HG03159 (cell line): ENCODE measurements at regions not wholly inside any gene's neighbourhood (a gene's known extent, or its start where the extent isn't known, plus 50 kb on each side); places are given as distances from the start of the nearest gene placed in this dataset.

Experiments used
- ATAC-seq: cut with Tn5 transposase; IDR thresholded peaks from one replicate; pipeline ENCODE4 v1.9.1; 2021; ENCODE audit warnings: mild to moderate bottlenecking, moderate library complexity; ENCODE audit not compliant: unreplicated experiment

- no peak for ATAC-seq
Observed at GRCh38 chr1:209455661-209456358, 127.7 kb upstream of the CAMK1G start.

- ATAC-seq = no peak
Observed at GRCh38 chr1:209456878-209457277, 126.6 kb upstream of the CAMK1G start.

GRCh38 chr1:209457401-209458125 lies 126.0 kb upstream of the CAMK1G start:
- ATAC-seq = no peak

DNA sequence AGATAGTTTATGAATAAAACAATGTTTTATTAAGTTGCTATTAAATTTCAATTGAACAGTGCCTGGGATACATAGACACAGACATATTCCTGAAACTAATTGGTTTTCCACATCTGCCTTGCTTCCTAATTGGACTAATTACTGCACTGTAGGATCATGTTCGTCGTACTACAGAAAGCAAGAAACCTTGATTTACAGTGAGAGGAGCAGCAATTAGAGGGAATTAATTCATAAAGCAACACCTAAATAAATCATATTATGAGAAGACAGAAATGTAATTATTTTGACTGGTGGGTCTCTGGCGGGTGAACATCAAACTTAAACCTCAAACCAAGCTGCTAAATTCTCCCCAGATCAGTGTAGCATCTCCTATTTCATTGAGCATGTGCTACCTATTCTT lies 124.6 kb upstream of the CAMK1G start:
- no peak for ATAC-seq

DNA sequence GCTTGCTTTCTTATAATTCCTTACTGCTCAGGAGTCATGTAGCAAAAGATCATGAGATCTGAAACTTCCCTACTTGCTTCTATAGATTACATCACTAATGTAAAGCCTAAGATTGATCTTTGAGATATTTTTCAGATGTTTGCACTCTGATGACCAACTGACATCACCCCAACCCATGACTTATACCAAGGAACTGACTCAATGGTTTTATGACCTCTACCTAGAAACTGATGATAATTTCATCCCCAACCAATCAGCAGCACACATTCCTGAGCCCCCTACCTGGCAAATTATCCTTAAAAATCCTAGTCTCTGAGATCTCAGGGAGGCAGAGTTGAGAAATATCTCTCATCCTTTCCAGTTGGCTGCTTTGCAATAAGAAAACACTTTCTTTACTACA lies 122.3 kb upstream of the CAMK1G start:
- ATAC-seq = no peak

GRCh38 chr1:209462433-209462832 lies 121.1 kb upstream of the CAMK1G start:
- ATAC-seq = no peak

DNA sequence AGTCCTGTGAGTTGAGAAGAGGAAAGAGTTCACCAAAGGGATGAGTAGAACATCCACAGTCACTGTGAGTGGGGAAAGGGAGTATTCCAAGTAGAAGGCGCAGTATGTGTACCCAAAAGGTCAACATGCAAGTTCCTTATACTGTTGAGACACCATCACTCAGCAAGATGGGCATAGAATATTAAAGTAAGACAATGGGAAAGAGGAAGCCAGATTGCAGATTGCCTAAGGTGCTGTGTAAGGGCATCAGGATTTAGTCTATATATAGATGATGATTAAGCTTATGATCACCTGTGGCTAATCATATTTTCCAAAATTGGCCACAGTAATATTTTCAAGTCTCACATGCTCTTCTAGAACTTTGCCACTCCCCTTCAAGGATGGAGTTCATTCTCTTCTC lies 120.1 kb upstream of the CAMK1G start:
- no peak for ATAC-seq

- no peak for ATAC-seq
Observed at GRCh38 chr1:209473025-209473424, 110.5 kb upstream of the CAMK1G start.

DNA sequence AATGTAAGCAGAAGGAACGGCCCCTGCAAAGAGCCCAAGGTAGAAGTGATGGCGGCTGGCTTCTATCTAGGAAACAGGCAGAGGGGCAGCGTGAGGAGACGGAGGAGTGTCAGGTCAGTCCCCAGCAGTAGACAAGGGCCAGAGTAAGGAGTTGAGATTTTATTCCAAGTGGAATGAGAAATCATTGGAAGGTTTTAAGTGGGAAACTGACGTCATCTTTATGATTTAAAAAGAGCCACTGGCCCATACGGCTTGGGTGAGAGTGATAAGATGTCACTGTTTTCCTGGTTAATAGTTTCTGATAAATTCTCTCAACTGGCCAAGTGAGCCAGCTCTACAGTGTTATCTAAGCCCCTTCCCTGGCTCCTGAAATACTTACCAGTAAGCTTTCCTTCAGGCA lies 103.2 kb upstream of the CAMK1G start:
- ATAC-seq = no peak

GRCh38 chr1:209483691-209484090 lies 99.8 kb upstream of the CAMK1G start:
- ATAC-seq = no peak

GRCh38 chr1:209484429-209484828 lies 99.1 kb upstream of the CAMK1G start:
- ATAC-seq = no peak

DNA sequence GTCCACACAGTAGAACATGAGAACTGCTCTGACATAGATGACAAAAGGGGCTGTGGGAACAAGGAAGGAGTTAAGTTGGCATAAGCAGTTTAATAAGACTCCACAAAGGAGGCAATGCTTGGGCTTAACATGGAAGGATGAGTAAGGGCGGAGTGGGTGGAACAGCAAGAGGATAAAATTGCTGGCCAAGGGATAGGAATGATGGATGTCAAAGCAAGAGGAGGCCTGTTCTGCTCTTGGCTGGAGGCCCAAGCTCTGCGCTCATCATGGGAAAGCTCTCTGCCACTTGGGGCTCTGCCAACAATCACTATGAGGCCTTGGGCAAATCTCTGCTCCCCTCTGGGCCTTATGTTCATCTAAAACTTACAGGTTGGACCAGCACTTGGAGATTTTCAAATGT lies 98.3 kb upstream of the CAMK1G start:
- no peak for ATAC-seq

- no peak for ATAC-seq
Observed at GRCh38 chr1:209485751-209486150, 97.8 kb upstream of the CAMK1G start.

DNA sequence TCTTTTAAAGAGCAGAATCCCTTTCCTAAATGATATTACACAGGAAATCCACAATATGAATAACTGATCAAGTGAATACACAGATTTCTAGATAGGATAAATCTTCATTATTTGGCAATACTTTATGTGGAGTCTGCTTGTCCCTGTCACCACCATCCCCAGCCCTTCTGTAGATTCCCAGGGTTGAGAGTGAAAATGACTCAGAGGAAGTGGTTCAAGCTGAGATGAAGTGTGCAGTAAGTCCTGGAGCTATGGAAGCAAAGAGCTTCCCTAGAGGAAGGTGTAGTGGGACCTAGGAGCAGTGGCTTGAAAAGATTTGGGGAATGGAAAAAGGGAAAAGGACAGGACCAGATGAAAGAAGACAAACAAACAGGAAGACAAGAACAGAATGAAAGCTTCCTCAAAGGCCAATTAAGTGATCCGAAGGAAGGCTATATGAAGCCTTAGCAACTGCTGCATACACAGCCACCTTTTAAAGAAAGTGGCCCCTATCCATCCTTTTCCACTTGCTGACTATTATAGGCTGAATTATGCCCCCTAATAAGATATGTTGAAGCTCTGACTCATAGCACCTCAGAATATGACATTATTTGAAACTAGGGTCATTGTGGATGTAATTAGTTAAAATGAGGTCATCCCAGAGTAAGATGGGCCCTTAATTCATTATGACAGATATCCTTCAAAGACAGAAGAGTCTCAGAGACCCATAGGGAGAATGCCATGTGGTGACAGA lies 96.5 kb upstream of the CAMK1G start:
- ATAC-seq = no peak

DNA sequence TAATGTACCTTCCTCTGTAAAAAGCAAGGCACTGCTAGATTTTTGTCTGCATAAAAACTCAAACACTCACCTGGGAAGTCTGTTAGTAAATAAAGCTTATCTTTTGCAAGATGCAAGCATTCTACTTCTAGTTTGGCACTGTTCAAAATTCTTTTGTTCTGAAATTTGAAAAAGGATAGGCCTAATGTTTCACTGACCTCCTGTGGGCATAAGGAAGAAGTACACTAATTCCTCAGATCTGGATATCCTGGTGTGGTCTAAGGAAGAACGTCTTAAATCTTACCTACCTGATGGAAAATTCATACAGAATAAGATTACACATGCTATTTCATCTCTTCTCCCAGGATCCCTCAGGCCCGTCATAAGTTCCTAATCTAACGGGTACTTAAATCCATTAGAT lies 93.5 kb upstream of the CAMK1G start:
- ATAC-seq = no peak

- ATAC-seq = no peak
Observed at GRCh38 chr1:209491031-209491430, 92.5 kb upstream of the CAMK1G start.

- ATAC-seq = no peak
Observed at GRCh38 chr1:209491496-209491895, 92.0 kb upstream of the CAMK1G start.

DNA sequence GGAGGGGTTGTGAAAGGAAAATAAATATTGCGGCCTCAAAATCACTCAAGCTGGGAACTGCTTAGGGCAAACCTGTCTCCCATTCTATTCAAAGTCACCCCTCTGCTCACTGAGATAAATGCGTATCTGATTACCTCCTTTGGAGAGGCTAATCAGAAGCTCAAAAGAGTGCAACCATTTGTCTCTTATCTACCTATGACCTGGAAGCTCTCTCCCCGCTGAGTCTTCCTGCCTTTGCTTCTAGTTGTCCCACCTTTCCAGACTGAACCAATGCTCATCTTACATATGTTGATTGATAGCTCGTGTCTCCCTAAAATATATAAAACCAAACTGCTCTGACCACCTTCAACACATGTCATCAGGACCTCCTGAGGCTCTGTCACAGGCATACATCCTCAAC lies 91.6 kb upstream of the CAMK1G start:
- no peak for ATAC-seq

DNA sequence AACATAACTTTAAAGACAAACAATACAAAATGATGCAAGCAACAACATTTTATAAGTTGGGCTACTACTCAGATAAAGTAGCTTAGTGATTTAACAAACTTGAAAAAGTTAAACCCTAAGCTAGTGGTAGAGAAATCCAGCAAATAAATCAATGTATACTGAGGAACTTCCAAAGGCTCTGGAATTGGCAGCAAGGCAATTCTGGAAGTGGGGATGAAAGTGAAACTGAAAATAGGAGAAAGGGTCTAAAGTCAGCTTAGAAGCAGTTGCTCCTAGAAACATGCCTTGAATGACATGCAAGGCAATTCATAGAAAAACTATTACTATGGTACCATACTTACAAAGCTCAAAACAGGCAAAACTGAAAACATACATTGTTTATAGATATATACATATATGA lies 90.0 kb upstream of the CAMK1G start:
- no peak for ATAC-seq

- ATAC-seq = no peak
Observed at GRCh38 chr1:209497729-209498128, 85.8 kb upstream of the CAMK1G start.

DNA sequence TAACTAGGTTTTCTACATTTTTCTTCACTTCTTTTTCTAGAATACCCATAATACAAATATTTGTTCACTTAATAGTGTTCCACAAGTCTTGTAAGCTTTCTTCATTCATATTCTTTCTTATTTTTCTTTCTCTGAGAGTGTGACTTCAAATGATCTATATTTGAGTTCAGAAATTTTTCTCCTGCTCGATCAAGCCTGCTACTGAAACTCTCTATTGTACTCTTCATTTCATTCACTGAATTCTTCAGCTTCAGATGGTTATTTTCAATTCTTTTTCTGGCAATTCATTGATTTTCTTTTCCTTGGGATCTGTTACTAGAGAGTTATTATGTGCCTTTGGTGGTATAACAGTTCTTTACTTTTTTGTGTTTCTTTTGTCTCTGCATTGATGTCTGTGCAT lies 82.5 kb upstream of the CAMK1G start:
- no peak for ATAC-seq

GRCh38 chr1:209503196-209503595 lies 80.3 kb upstream of the CAMK1G start:
- no peak for ATAC-seq
